ENCODE measurements at regions not wholly inside any gene's neighbourhood (a gene's known extent, or its start where the extent isn't known, plus 50 kb on each side); places are given as distances from the start of the nearest gene placed in this dataset.

DNA sequence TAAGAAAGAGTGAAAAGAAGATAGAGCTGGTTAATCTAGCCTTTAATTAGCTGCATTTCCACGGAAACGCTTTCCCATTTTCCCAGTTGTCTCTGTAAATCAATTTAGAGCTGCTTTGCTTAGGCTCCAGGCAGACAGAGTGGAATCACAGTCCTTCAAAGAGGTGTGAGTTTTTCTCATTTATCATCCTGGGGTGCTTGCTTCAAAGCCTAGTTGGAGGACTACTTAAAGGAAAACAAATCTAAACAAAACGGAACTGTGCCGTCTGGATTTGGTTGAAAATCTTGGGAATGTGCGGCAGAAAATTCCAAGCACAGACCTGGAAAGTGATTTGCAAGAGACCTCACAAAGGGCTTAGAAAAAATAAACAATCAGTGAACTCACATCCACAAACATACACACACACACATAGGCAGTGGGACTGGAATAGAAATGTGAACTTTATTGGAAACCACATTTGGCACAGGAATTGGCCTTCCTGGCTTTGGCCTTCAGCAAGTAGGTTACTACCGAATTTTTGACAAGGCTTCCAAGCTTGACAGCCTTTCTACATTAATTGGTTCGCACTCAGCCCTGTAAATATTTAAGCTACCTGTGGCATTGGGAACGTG lies 235.2 kb upstream of the SLC24A2 start:
- WGBS, 2 experiments (ENCODE audit: extremely low coverage in 1 of 2, insufficient coverage in 1 of 2, insufficient read length in 1 of 2, insufficient replicate concordance in 2 of 2, low coverage in 1 of 2, low lambda C conversion rate in 2 of 2, missing lambda C conversion rate in 1 of 2) = 88% methylated on average over 8 of the region's 8 CpGs; no CpG with 5 or more reads in 1 of the 2 experiments
- Histone ChIP-seq H3K36me3 (ENCODE audit: control insufficient read depth in 2 of 4, insufficient read depth in 4 of 4, low read length in 3 of 4) (no peaks in the 10 kb centered on the region), H4K8ac (ENCODE audit: extremely low read depth, insufficient read depth, low read length) (no peak overlapping the region), H3K4me1 (replicated peaks in 1 of 4; ENCODE audit: control insufficient read depth in 3 of 4, insufficient read depth in 4 of 4, low read length in 3 of 4) (no peaks in the 10 kb centered on the region), H3K18ac (ENCODE audit: extremely low read depth, low read length) (no peak overlapping the region), H3K27me3 (replicated peaks in 1 of 4; ENCODE audit: control insufficient read depth in 3 of 4, extremely low read depth in 1 of 4, insufficient read depth in 3 of 4, low read length in 3 of 4) (no peaks in the 10 kb centered on the region), H3K79me2 (ENCODE audit: control insufficient read depth in 1 of 2, insufficient read depth in 2 of 2, low read length in 2 of 2) (no peaks in the 10 kb centered on the region), H3K79me1 (ENCODE audit: low read depth, low read length) (no peaks in the 10 kb centered on the region), H2BK5ac (ENCODE audit: low read depth, low read length) (no peak overlapping the region), H2BK12ac (ENCODE audit: low read depth, low read length) (no peak overlapping the region), H3K9ac (replicated peaks in 1 of 4; ENCODE audit: extremely low read depth in 1 of 4, low read depth in 3 of 4, low read length in 3 of 4) (no peak overlapping the region), H3K14ac (ENCODE audit: insufficient read length) (no peak overlapping the region), H3K4me3 (ENCODE audit: extremely low read depth in 1 of 4, insufficient read depth in 2 of 4, low read depth in 3 of 4, low read length in 4 of 4) (no peak overlapping the region), H2BK120ac (replicated peaks; ENCODE audit: low read depth, low read length) (no peak overlapping the region), H2AK5ac (ENCODE audit: low read depth, low read length) (no peak overlapping the region), H3K4ac (replicated peaks; ENCODE audit: insufficient read length, low read depth, low read length) (no peak overlapping the region), H4K91ac (replicated peaks; ENCODE audit: insufficient read length, low read length) (no peak overlapping the region), H2BK20ac (ENCODE audit: low read length) (no peak overlapping the region), H2BK15ac (ENCODE audit: low read length) (no peak overlapping the region), H2AFZ (ENCODE audit: low read length) (peak overlapping the region; percentile 18; the same call in 1 of the 2 replicates), H3K23me2 (ENCODE audit: low read depth, low read length) (no peaks in the 10 kb centered on the region), H3K56ac (replicated peaks; ENCODE audit: insufficient read length, low read depth, low read length) (no peak overlapping the region), H4K20me1 (replicated peaks in 1 of 2; ENCODE audit: control insufficient read depth in 1 of 2, insufficient read depth in 2 of 2, low read length in 2 of 2) (no peaks in the 10 kb centered on the region), H3K27ac (ENCODE audit: low read depth, low read length) (no peak overlapping the region), H3K9me3 (ENCODE audit: insufficient read depth in 2 of 2, low read depth in 1 of 2, low read length in 1 of 2) (no peaks in the 10 kb centered on the region), H4K5ac (ENCODE audit: insufficient read length, low read depth, low read length) (no peak overlapping the region), H3K23ac (ENCODE audit: insufficient read length) (no peak overlapping the region), H3K4me2 (ENCODE audit: insufficient read depth in 1 of 2, low read depth in 2 of 2, low read length in 2 of 2) (no peak overlapping the region)
- ChIA-PET POLR2A (ENCODE audit: partially characterized antibody) (no interaction called here), CTCF (ENCODE audit: partially characterized antibody) (no interaction called here)
- TF ChIP-seq SIRT6 (IDR thresholded peaks at IDR 0.05; ENCODE audit: low read length) (no peak), SP4 (IDR thresholded peaks at IDR 0.05; ENCODE audit: low read length) (no peak), NANOG (IDR thresholded peaks at IDR 0.05; ENCODE audit: insufficient read depth, low read depth, low read length, poor library complexity, severe bottlenecking) (no peak), EZH2 (IDR thresholded peaks at IDR 0.05; ENCODE audit: low read depth, low read length, severe bottlenecking) (no peak), KDM1A (IDR thresholded peaks at IDR 0.05; ENCODE audit: borderline replicate concordance, low read length) (no peak), POLR2A (IDR thresholded peaks at IDR 0.05; ENCODE audit: control extremely low read depth in 1 of 2, low read depth in 2 of 2, low read length in 2 of 2) (no peak), HDAC2 (IDR thresholded peaks at IDR 0.05; ENCODE audit: borderline replicate concordance in 1 of 2, low read depth in 2 of 2, low read length in 2 of 2) (no peak), TBP (IDR thresholded peaks at IDR 0.05; ENCODE audit: low read depth, low read length) (no peak)
- FAIRE-seq (no peak), DNase-seq (ENCODE audit: low read depth in 1 of 2, low spot score in 2 of 2) (no peak)

All from H1 (cell line).